Skeletal muscle tissue (tissue), 3 donors: ENCODE measurements at regions not wholly inside any gene's neighbourhood (a gene's known extent, or its start where the extent isn't known, plus 50 kb on each side); places are given as distances from the start of the nearest gene placed in this dataset.

Experiments used
- H3K27ac ChIP-seq: one replicate; pipeline ENCODE4 v1.7.0; 2013; ENCODE audit warnings: mild to moderate bottlenecking, low read depth, low read length, inconsistent platforms
- H3K27me3 ChIP-seq, 3 donors: one replicate each; pipeline ENCODE4 v1.7.0; 2013; ENCODE audit warnings: low read length in 3 of 3; ENCODE audit not compliant: control insufficient read depth in 3 of 3, insufficient read depth in 3 of 3
- H3K36me3 ChIP-seq, 3 donors: one replicate each; pipeline ENCODE4 v1.7.0; 2013; ENCODE audit warnings: low read length in 3 of 3; ENCODE audit not compliant: control insufficient read depth in 3 of 3, insufficient read depth in 3 of 3
- H3K4me1 ChIP-seq, 3 donors: one replicate each; pipeline ENCODE4 v1.7.0; 2013; ENCODE audit warnings: low read length in 3 of 3, mild to moderate bottlenecking in 3 of 3; ENCODE audit not compliant: control insufficient read depth in 3 of 3, insufficient read depth in 3 of 3
- H3K4me3 ChIP-seq, 3 donors: one replicate each; pipeline ENCODE4 v1.7.0; 2013; ENCODE audit warnings: low read length in 3 of 3
- H3K9ac ChIP-seq, 3 donors: one replicate each; pipeline ENCODE4 v1.7.0; 2013; ENCODE audit warnings: low read length in 3 of 3, mild to moderate bottlenecking in 3 of 3, moderate library complexity in 2 of 3, low read depth in 1 of 3
- H3K9me3 ChIP-seq, 3 donors: one replicate each; pipeline ENCODE4 v1.7.0; 2013; ENCODE audit warnings: low read length in 3 of 3; ENCODE audit not compliant: control insufficient read depth in 3 of 3
- donor health status: Osteomylitis.

GRCh38 chr2:48173141-48173540 lies 141.3 kb upstream of the FOXN2 start:
- Histone ChIP-seq H3K9ac (no peak overlapping the region), H3K4me1 (no peaks in the 10 kb centered on the region), H3K36me3 (no peaks in the 10 kb centered on the region), H3K27ac (no peak overlapping the region), H3K9me3 (no peaks in the 10 kb centered on the region), H3K27me3 (no peaks in the 10 kb centered on the region), H3K4me3 (no peak overlapping the region)

GRCh38 chr2:48174503-48174902 lies 140.0 kb upstream of the FOXN2 start:
- Histone ChIP-seq H3K4me1 (no peaks in the 10 kb centered on the region), H3K27ac (no peak overlapping the region), H3K36me3 (no peaks in the 10 kb centered on the region), H3K27me3 (no peaks in the 10 kb centered on the region), H3K4me3 (no peak overlapping the region), H3K9me3 (no peaks in the 10 kb centered on the region), H3K9ac (no peak overlapping the region)

GRCh38 chr2:48175254-48175653 lies 139.2 kb upstream of the FOXN2 start:
- H3K9me3 ChIP-seq = no peaks in the 10 kb centered on the region
- no peak overlapping the region for H3K27ac ChIP-seq
- H3K36me3 ChIP-seq = no peaks in the 10 kb centered on the region

GRCh38 chr2:48175656-48176055 lies 138.8 kb upstream of the FOXN2 start:
- Histone ChIP-seq H3K4me3 (no peak overlapping the region), H3K9ac (no peak overlapping the region)

More at GRCh38 chr2:48175254-48175653, 139.2 kb upstream of the FOXN2 start:
- no peaks in the 10 kb centered on the region for H3K4me1 ChIP-seq
- no peak overlapping the region for H3K9ac ChIP-seq
- H3K4me3 ChIP-seq = no peak overlapping the region
- H3K27me3 ChIP-seq = no peaks in the 10 kb centered on the region

GRCh38 chr2:48176876-48177275 lies 137.6 kb upstream of the FOXN2 start:
- no peaks in the 10 kb centered on the region for H3K4me1 ChIP-seq
- H3K4me3 ChIP-seq = no peak overlapping the region
- H3K27ac ChIP-seq = no peak overlapping the region
- no peak overlapping the region for H3K9ac ChIP-seq
- no peaks in the 10 kb centered on the region for H3K9me3 ChIP-seq
- no peaks in the 10 kb centered on the region for H3K27me3 ChIP-seq
- H3K36me3 ChIP-seq = no peaks in the 10 kb centered on the region

More at GRCh38 chr2:48175656-48176055, 138.8 kb upstream of the FOXN2 start:
- Histone ChIP-seq H3K36me3 (no peaks in the 10 kb centered on the region), H3K9me3 (no peaks in the 10 kb centered on the region), H3K27ac (no peak overlapping the region), H3K4me1 (no peaks in the 10 kb centered on the region), H3K27me3 (no peaks in the 10 kb centered on the region)

- Histone ChIP-seq H3K36me3 (no peaks in the 10 kb centered on the region), H3K4me3 (no peak overlapping the region), H3K4me1 (no peaks in the 10 kb centered on the region), H3K27me3 (no peaks in the 10 kb centered on the region), H3K9ac (no peak overlapping the region), H3K9me3 (no peaks in the 10 kb centered on the region), H3K27ac (no peak overlapping the region)
Measured at GRCh38 chr2:48178611-48179010, 135.9 kb upstream of the FOXN2 start.

GRCh38 chr2:48180557-48180956 lies 133.9 kb upstream of the FOXN2 start:
- Histone ChIP-seq H3K9ac (no peak overlapping the region), H3K4me3 (no peak overlapping the region), H3K9me3 (no peaks in the 10 kb centered on the region), H3K36me3 (no peaks in the 10 kb centered on the region), H3K27me3 (no peaks in the 10 kb centered on the region), H3K4me1 (no peaks in the 10 kb centered on the region), H3K27ac (no peak overlapping the region)

- Histone ChIP-seq H3K4me3 (no peak overlapping the region), H3K9ac (no peak overlapping the region), H3K27me3 (no peaks in the 10 kb centered on the region), H3K9me3 (no peaks in the 10 kb centered on the region), H3K4me1 (no peaks in the 10 kb centered on the region), H3K27ac (no peak overlapping the region), H3K36me3 (no peaks in the 10 kb centered on the region)
Measured at GRCh38 chr2:48183276-48183675, 131.2 kb upstream of the FOXN2 start.

GRCh38 chr2:48183991-48184390 lies 130.5 kb upstream of the FOXN2 start:
- H3K27ac ChIP-seq = no peak overlapping the region
- no peak overlapping the region for H3K9ac ChIP-seq
- no peaks in the 10 kb centered on the region for H3K9me3 ChIP-seq
- no peaks in the 10 kb centered on the region for H3K4me1 ChIP-seq
- H3K36me3 ChIP-seq = no peaks in the 10 kb centered on the region
- H3K27me3 ChIP-seq = no peaks in the 10 kb centered on the region
- no peak overlapping the region for H3K4me3 ChIP-seq

- no peaks in the 10 kb centered on the region for H3K9me3 ChIP-seq
- no peaks in the 10 kb centered on the region for H3K36me3 ChIP-seq
Measured at GRCh38 chr2:48187503-48187902, 127.0 kb upstream of the FOXN2 start.

More at GRCh38 chr2:48187503-48187902, 127.0 kb upstream of the FOXN2 start:
- no peak overlapping the region for H3K9ac ChIP-seq
- no peak overlapping the region for H3K27ac ChIP-seq
- H3K4me3 ChIP-seq = no peak overlapping the region
- H3K4me1 ChIP-seq = no peaks in the 10 kb centered on the region
- H3K27me3 ChIP-seq = no peaks in the 10 kb centered on the region
